Caco-2 (cell line): ENCODE measurements at regions not wholly inside any gene's neighbourhood (a gene's known extent, or its start where the extent isn't known, plus 50 kb on each side); places are given as distances from the start of the nearest gene placed in this dataset.

Experiments
- BruUV-seq: library from RNA; stranded (reverse); fragments of 400-500 nt; replicated peaks from 2 replicates; lab custom pipeline; 2021; lab: Mats Ljungman, UMichigan
- CTCF ChIA-PET: fragments of 300-600 bp; sonication (Branson Sonifier 250); formaldehyde crosslinking; loops from one replicate; lab custom pipeline; 2022; ENCODE audit warnings: antibody characterized with exemption; lab: Charles Lee
- POLR2A ChIA-PET: fragments of 300-600 bp; sonication (Branson Sonifier 250); formaldehyde crosslinking; loops from one replicate; lab custom pipeline; 2022; ENCODE audit warnings: antibody characterized with exemption; lab: Charles Lee
- DNase-seq, 2 experiments: peaks; one replicate each; pipeline versions ENCODE4 v3.0.0 to v3.0.0-alpha.2; 2020 to 2022
- H3K27me3 ChIP-seq: replicated peaks from 2 replicates; pipeline ENCODE4 v1.6.0; 2011; ENCODE audit warnings: low read length; ENCODE audit not compliant: control insufficient read depth, insufficient read depth
- H3K36me3 ChIP-seq: 2 replicates; pipeline ENCODE4 v1.5.1; 2011; ENCODE audit warnings: low read length; ENCODE audit not compliant: control insufficient read depth, insufficient read depth
- H3K4me1 ChIP-seq: fragments of 250-450 bp; sonication (Bioruptor Pico); 2 replicates; pipeline ENCODE4 v1.5.1; 2020; ENCODE audit warnings: mild to moderate bottlenecking
- H3K4me3 ChIP-seq: 2 replicates; pipeline ENCODE4 v1.5.1; 2011; ENCODE audit warnings: low read depth, mild to moderate bottlenecking, control low read depth, low read length
- H3K9me3 ChIP-seq: fragments of 250-450 bp; sonication (Bioruptor Pico); 2 replicates; pipeline ENCODE4 v1.5.1; 2020; ENCODE audit warnings: mild to moderate bottlenecking, moderate library complexity
- H3K27ac Mint-ChIP-seq: one replicate; pipeline ENCODE4 v1.8.0; 2022; ENCODE audit warnings: mixed read lengths; ENCODE audit not compliant: unreplicated experiment
- H3K27me3 Mint-ChIP-seq: one replicate; pipeline ENCODE4 v1.8.0; 2022; ENCODE audit warnings: mixed read lengths; ENCODE audit not compliant: insufficient read depth, unreplicated experiment
- H3K36me3 Mint-ChIP-seq: one replicate; pipeline ENCODE4 v1.8.0; 2022; ENCODE audit warnings: mild to moderate bottlenecking, mixed read lengths; ENCODE audit not compliant: insufficient read depth, unreplicated experiment
- H3K4me1 Mint-ChIP-seq: one replicate; pipeline ENCODE4 v1.8.0; 2022; ENCODE audit warnings: low read depth, mixed read lengths; ENCODE audit not compliant: unreplicated experiment
- H3K4me3 Mint-ChIP-seq: one replicate; pipeline ENCODE4 v1.8.0; 2022; ENCODE audit warnings: mild to moderate bottlenecking, moderate library complexity, mixed read lengths; ENCODE audit not compliant: unreplicated experiment
- H3K9me3 Mint-ChIP-seq: one replicate; pipeline ENCODE4 v1.8.0; 2022; ENCODE audit warnings: mixed read lengths; ENCODE audit not compliant: unreplicated experiment
- CTCF ChIP-seq, 2 experiments: fragments of 200-600 bp in 1 of 2; IDR thresholded peaks; 1 replicate in 1 of 2; 2 replicates in 1 of 2; pipeline versions ENCODE4 v1.5.1 to v1.8.0; 2011 to 2022; ENCODE audit warnings: antibody characterized with exemption in 1 of 2, control low read depth in 1 of 2, inconsistent platforms in 1 of 2, low read depth in 1 of 2, low read length in 1 of 2, mild to moderate bottlenecking in 1 of 2, moderate library complexity in 1 of 2; ENCODE audit not compliant: insufficient read depth in 1 of 2, severe bottlenecking in 1 of 2, unreplicated experiment in 1 of 2
- intact Hi-C: fragments of 100-400 bp; cut with micrococcal nuclease; formaldehyde crosslinking; loops from one replicate; pipeline ENCODE4 v1.10.0; 2022; ENCODE audit not compliant: unreplicated experiment

- TF ChIP-seq CTCF (IDR thresholded peaks at IDR 0.05; ENCODE audit: insufficient read depth in 1 of 2, low read depth in 1 of 2, low read length in 1 of 2, severe bottlenecking in 1 of 2, unreplicated experiment in 1 of 2) = no peak
- H3K36me3 ChIP-seq = no peaks in the 10 kb centered on the region
- CTCF ChIA-PET = no interaction called here
- intact Hi-C loops = no loop called here
- POLR2A ChIA-PET = no interaction called here
- no peaks in the 10 kb centered on the region for H3K9me3 ChIP-seq
- H3K4me1 ChIP-seq = no peaks in the 10 kb centered on the region
- no peak overlapping the region for H3K27ac Mint-ChIP-seq
- H3K27me3 Mint-ChIP-seq = peaks cover 11% of the 10 kb centered on the region
- no peaks in the 10 kb centered on the region for H3K9me3 Mint-ChIP-seq
- no peaks in the 10 kb centered on the region for H3K27me3 ChIP-seq
- DNase-seq = no peak
- no peaks in the 10 kb centered on the region for H3K4me1 Mint-ChIP-seq
- no peak overlapping the region for H3K4me3 ChIP-seq
- H3K4me3 Mint-ChIP-seq = no peak overlapping the region
- no peaks in the 10 kb centered on the region for H3K36me3 Mint-ChIP-seq
- no TSS peak for BruUV-seq
Measured at GRCh38 chr5:62041156-62041756, 264.8 kb upstream of the KIF2A start.

GRCh38 chr5:62042007-62042406 lies 264.0 kb upstream of the KIF2A start:
- no peaks in the 10 kb centered on the region for H3K4me1 Mint-ChIP-seq
- Histone ChIP-seq H3K9me3 (no peaks in the 10 kb centered on the region; the same call in 1 of the 2 replicates), H3K4me1 (no peaks in the 10 kb centered on the region), H3K27me3 (no peaks in the 10 kb centered on the region), H3K36me3 (no peaks in the 10 kb centered on the region), H3K4me3 (no peak overlapping the region)
- H3K27ac Mint-ChIP-seq = no peak overlapping the region
- BruUV-seq = no TSS peak
- no peak overlapping the region for H3K4me3 Mint-ChIP-seq
- CTCF ChIA-PET = interaction anchor here (0.7 kb wide), 1 partner anchor 101 kb away, joined by 5 read pairs; no protein-coding TSS in a partner anchor
- intact Hi-C loops = no loop called here
- no peak for TF ChIP-seq CTCF (IDR thresholded peaks at IDR 0.05; ENCODE audit: insufficient read depth in 1 of 2, low read depth in 1 of 2, low read length in 1 of 2, severe bottlenecking in 1 of 2, unreplicated experiment in 1 of 2)
- H3K9me3 Mint-ChIP-seq = no peaks in the 10 kb centered on the region
- no peak for DNase-seq
- H3K36me3 Mint-ChIP-seq = no peaks in the 10 kb centered on the region
- POLR2A ChIA-PET = no interaction called here
- H3K27me3 Mint-ChIP-seq = peaks cover 10% of the 10 kb centered on the region

GRCh38 chr5:62043289-62044280 lies 262.4 kb upstream of the KIF2A start:
- DNase-seq = no peak
- no peak for TF ChIP-seq CTCF (IDR thresholded peaks at IDR 0.05; ENCODE audit: insufficient read depth in 1 of 2, low read depth in 1 of 2, low read length in 1 of 2, severe bottlenecking in 1 of 2, unreplicated experiment in 1 of 2)
- Mint-ChIP-seq H3K9me3 (no peaks in the 10 kb centered on the region), H3K36me3 (no peaks in the 10 kb centered on the region), H3K4me3 (no peak overlapping the region), H3K27me3 (peaks cover 10% of the 10 kb centered on the region), H3K27ac (no peak overlapping the region), H3K4me1 (no peaks in the 10 kb centered on the region)
- no TSS peak for BruUV-seq
- ChIA-PET CTCF (no interaction called here), POLR2A (no interaction called here)
- no peaks in the 10 kb centered on the region for H3K36me3 ChIP-seq
- no peaks in the 10 kb centered on the region for H3K4me1 ChIP-seq
- intact Hi-C loops = no loop called here
- H3K4me3 ChIP-seq = no peak overlapping the region
- no peaks in the 10 kb centered on the region; the same call in 1 of the 2 replicates for H3K9me3 ChIP-seq
- H3K27me3 ChIP-seq = no peaks in the 10 kb centered on the region
